ENCODE measurements at regions not wholly inside any gene's neighbourhood (a gene's known extent, or its start where the extent isn't known, plus 50 kb on each side); places are given as distances from the start of the nearest gene placed in this dataset.

DNA sequence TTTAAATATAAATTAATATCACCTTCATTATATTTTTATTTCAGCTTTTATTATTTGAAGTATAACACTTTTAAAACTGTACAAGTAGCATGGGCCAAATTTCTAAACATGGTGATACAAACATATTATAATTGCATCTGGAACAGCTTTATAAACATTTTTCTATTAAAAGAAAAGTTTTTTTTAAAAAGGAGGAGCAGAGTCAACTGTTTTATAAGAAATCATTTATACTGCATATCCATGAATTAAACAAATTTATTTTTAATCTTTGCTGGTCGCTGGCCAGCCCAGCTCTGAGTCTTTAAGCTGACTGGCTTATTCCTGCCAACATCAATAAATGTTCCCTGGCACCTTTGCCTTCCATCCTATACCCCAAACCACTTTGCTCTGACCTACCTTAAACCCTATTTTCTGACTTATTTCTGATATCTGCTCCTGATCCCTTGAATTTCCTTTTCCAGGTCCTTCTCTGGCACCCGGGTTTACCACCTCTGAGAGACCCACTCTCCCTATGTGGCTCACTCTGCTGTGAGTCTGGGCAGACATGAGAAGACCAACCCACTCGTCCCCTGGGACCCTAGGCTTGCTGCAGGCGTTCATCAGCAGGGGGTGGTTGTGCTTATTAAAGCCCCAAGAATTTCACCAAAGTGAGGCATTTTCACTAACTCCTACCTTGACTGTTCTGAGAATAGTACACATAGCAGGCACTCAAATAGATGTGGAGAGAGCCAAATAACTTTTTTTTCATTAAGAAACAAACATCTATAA, 220.3 kb downstream of the KLF12 start:
- ChIA-PET POLR2A (ENCODE audit: low non-redundant PET) (no interaction called here), CTCF (no interaction called here)
- no peak for TF ChIP-seq CTCF (conservative IDR thresholded peaks at IDR 0.05; ENCODE audit: low read depth)
- no peak for DNase-seq (ENCODE audit: low spot score)
- H3K27ac ChIP-seq, result no peak overlapping the region

DNA sequence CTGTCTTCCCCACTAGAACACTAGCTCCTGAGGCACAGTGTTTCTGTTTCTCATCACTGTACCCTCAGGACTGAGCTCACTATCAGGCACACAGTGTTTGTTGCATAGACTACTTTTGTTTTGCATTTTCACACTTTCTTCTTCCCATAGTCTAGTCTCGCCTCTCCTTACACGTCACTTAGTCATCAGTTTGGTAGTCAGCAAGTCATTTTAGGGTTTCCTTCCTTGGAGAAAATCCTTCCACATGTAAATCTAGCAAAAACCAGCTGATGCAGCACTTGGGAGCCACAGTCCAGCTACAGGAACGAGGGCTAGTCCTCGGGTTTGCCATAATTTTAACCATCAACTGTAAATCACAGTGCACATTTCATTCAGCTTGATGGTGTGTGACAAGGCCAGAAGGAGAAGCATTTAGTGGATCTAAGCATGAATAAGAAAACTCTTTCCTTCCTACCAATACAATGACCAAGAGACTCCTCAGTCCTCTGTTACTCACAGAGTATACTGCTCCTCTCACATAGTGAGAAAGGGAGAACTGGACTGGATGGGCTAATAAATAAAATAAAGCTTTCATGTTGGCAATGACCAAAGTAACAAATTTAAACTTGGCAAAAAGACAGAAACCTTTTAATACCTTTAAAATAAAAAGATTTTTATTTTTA, 221.0 kb downstream of the KLF12 start:
- TF ChIP-seq CTCF (conservative IDR thresholded peaks at IDR 0.05; ENCODE audit: low read depth), result no peak
- ChIA-PET CTCF (no interaction called here), POLR2A (ENCODE audit: low non-redundant PET) (no interaction called here)
- no peak overlapping the region for H3K27ac ChIP-seq
- DNase-seq (ENCODE audit: low spot score), result no peak

GRCh38 chr13:73911361-73911760, 222.8 kb downstream of the KLF12 start:
- POLR2A ChIA-PET (ENCODE audit: low non-redundant PET), result no interaction called here
- no peak for DNase-seq (ENCODE audit: low spot score)
- no peak overlapping the region for H3K27ac ChIP-seq
- CTCF ChIA-PET, result no interaction called here
- TF ChIP-seq CTCF (conservative IDR thresholded peaks at IDR 0.05; ENCODE audit: low read depth), result no peak

- ChIA-PET CTCF (no interaction called here), POLR2A (ENCODE audit: low non-redundant PET) (no interaction called here)
- no peak overlapping the region for H3K27ac ChIP-seq
- no peak for DNase-seq (ENCODE audit: low spot score)
- no peak for TF ChIP-seq CTCF (conservative IDR thresholded peaks at IDR 0.05; ENCODE audit: low read depth)
Measured at GRCh38 chr13:73910733-73911132, 223.5 kb downstream of the KLF12 start.

DNA sequence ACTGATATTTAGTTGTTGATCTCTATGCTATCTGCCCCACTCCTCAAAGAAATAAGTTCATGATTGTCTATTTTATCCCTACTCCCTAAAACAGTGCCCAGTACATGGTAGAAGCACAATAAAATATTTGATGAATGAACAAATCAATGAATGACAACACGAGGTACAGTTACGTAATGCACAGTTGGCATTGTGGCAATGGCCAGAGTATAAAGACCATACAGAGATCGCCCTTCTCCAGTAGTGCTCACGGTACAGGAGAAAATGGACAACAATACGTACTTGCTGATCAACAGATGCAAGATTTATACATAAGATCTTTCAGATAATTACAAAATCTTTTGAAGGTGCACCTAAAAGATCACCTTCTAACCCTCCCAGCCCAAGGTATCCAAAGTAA, 225.4 kb downstream of the KLF12 start:
- H3K27ac ChIP-seq, result no peak overlapping the region
- CTCF ChIA-PET, result no interaction called here
- DNase-seq (ENCODE audit: low spot score), result no peak
- TF ChIP-seq CTCF (conservative IDR thresholded peaks at IDR 0.05; ENCODE audit: low read depth), result no peak
- POLR2A ChIA-PET (ENCODE audit: low non-redundant PET), result no interaction called here

DNA sequence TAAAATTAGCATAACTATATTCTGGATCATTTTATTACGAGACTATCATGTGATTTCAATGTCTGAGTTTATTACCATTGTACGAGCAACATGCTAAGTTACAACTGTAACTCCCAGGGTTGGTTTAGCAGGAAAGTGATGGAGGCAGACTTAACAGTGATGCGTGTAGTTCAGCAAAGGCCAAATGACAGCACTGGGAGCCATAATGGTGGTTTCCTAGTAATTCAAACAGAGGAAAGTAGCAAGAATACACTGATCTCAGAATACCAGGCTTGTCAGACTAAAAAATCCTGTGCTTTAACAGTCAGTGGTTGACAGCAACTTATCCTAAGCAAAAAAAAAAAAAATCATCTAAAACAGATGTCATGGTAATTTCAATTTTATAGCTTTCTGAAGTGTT, 229.6 kb downstream of the KLF12 start:
- no peak for DNase-seq (ENCODE audit: low spot score)
- POLR2A ChIA-PET (ENCODE audit: low non-redundant PET), result no interaction called here
- CTCF ChIA-PET, result interaction anchor here (1.0 kb wide), 1 partner anchor 13 kb away, joined by 5 read pairs; no protein-coding TSS in a partner anchor
- H3K27ac ChIP-seq, result no peak overlapping the region
- no peak for TF ChIP-seq CTCF (conservative IDR thresholded peaks at IDR 0.05; ENCODE audit: low read depth)

All from RWPE1 (cell line).